ENCODE measurements at regions not wholly inside any gene's neighbourhood (a gene's known extent, or its start where the extent isn't known, plus 50 kb on each side); places are given as distances from the start of the nearest gene placed in this dataset.

DNA sequence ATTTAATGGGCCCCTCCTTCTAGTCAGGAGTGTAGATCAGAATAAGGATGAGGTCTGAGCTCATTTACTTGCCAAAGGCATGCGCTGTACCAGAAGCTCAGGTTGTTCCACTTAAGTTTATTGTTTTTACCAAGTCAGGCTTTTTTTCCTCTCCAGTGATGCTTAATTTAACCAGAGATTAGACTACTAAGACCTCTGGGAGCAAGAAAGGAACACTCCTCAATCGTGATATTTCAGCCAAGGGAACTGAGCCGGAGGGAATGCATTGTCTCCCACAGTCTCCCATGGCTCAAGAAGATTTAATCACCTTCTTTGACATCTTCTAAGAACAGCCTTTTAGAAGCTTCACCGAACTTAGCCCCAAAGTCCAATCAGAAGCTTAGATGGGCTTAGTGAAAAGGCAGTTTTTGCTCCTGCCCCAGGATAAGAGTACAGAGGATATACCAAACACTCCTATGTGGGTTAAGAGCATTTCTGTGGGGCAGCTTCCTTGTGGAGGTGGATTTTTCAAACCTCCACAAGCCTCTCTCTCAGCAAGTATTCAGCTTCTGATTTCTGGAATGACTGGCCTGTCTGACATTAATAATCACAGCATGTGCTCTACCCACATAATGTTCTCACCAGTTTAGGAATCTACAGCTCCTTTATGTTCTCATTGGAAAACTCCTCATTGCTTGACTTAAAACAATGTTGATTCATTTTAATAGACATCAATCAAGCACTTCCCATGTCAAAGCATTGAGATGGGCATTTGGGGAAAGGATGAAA is 322.7 kb downstream of the SUCLA2 start:
- H3K4me3 ChIP-seq: no peak overlapping the region
- no peak overlapping the region for H3K27ac ChIP-seq
- H3K36me3 ChIP-seq: no peaks in the 10 kb centered on the region
- peaks cover 0 to 2% (median under 1%) of the 10 kb centered on the region in 12 donors for H3K4me1 ChIP-seq
- TF ChIP-seq, protein P1, sequence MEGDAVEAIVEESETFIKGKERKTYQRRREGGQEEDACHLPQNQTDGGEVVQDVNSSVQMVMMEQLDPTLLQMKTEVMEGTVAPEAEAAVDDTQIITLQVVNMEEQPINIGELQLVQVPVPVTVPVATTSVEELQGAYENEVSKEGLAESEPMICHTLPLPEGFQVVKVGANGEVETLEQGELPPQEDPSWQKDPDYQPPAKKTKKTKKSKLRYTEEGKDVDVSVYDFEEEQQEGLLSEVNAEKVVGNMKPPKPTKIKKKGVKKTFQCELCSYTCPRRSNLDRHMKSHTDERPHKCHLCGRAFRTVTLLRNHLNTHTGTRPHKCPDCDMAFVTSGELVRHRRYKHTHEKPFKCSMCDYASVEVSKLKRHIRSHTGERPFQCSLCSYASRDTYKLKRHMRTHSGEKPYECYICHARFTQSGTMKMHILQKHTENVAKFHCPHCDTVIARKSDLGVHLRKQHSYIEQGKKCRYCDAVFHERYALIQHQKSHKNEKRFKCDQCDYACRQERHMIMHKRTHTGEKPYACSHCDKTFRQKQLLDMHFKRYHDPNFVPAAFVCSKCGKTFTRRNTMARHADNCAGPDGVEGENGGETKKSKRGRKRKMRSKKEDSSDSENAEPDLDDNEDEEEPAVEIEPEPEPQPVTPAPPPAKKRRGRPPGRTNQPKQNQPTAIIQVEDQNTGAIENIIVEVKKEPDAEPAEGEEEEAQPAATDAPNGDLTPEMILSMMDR (IDR thresholded peaks at IDR 0.05): no peak
- TF ChIP-seq POLR2A (IDR thresholded peaks at IDR 0.05): no peak
- no peak for DNase-seq
- H3K27me3 ChIP-seq: no peaks in the 10 kb centered on the region
- intact Hi-C loops (cut with DNase I): no loop called here
- H3K9me3 ChIP-seq: no peaks in the 10 kb centered on the region
- 70 to 77% (median 75%) methylated on average over 4 of the region's 4 CpGs for WGBS, 4 donors
- ATAC-seq: no peak

DNA sequence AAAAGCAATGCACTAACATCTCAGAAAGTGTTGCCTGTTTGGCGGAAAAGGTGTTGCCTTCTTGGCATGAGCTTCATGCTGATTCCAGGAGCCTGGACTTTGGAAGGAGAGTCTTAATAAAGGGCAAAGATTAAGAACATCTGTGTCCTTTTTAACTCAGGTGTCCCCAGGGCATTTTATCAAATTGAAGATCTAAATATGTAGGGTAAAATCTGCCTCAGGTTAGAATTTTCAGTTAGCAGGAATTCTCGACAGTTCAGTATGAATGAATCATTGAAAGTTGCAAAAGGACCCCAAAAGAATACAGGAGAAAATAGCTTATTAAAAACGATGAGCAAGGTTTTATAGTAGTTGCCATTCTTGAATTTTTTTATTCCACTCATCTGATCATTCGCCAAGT is 325.2 kb downstream of the SUCLA2 start:
- Histone ChIP-seq H3K9me3 (no peaks in the 10 kb centered on the region), H3K27me3 (no peaks in the 10 kb centered on the region), H3K4me3 (no peak overlapping the region), H3K27ac (no peak overlapping the region), H3K36me3 (no peaks in the 10 kb centered on the region), H3K4me1 (peaks cover 0 to 22% (median 10%) of the 10 kb centered on the region in 12 donors)
- intact Hi-C loops (cut with DNase I): no loop called here
- no peak for ATAC-seq
- WGBS, 4 donors: 76 to 82% (median 81%) methylated on average over 4 of the region's 4 CpGs
- TF ChIP-seq, protein P1 (IDR thresholded peaks at IDR 0.05): no peak
- TF ChIP-seq POLR2A (IDR thresholded peaks at IDR 0.05): no peak
- DNase-seq: no peak

DNA sequence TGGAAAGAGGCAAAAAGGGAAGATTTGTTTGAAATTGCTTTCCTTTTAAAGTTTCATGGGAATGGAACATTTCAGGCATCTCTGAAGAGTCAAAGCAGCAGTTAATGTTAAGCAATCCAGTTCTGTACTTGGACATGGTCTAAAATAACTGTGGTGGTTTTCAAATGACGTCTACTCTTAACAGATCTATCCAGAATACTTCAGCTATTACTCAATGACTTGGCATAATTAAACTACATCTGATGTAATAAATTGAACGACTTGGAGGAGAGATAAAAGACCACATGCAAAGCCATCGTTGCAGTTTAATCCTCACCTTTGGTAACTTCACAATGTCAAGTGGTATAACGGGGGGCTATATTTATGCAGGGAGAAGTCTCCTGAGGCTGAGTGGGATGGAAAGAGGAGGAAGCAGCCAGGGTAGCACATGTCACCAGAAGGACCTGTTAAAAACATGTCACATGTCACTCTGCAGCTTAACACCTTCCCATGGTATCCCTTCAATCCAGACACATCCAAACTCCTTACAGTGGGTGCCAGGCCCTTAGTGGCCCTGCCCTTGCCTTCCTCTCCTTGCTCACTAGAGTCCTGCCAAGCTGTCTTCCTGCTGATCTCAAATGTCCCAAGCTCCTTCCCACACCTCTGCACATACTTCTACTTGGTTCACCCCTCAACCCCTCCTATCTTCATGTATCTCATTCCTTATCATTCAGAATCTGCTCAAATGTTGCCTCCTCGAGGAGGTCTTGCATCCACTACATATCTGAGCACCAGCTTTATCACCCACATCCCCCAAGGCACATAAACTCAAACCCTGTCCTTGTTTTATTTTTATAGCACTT is 327.8 kb downstream of the SUCLA2 start:
- H3K9me3 ChIP-seq: no peaks in the 10 kb centered on the region
- ATAC-seq: peak; percentile 86 to 97 (median 92)
- WGBS, 4 donors: 13 to 29% (median 23%) methylated on average over 5 of the region's 5 CpGs
- peaks cover 0 to 22% (median 10%) of the 10 kb centered on the region in 12 donors for H3K4me1 ChIP-seq
- H3K27ac ChIP-seq: peak overlapping the region in 3 of 12 donors; percentile 52 to 59 (median 56)
- intact Hi-C loops (cut with DNase I): no loop called here
- no peaks in the 10 kb centered on the region for H3K27me3 ChIP-seq
- TF ChIP-seq, protein P1 (IDR thresholded peaks at IDR 0.05): no peak
- no peak for TF ChIP-seq POLR2A (IDR thresholded peaks at IDR 0.05)
- no peaks in the 10 kb centered on the region for H3K36me3 ChIP-seq
- DNase-seq: peak in 2 of 5 donors; percentile 21 to 29
- H3K4me3 ChIP-seq: no peak overlapping the region

Measured in heart left ventricle (tissue), 16 donors.